SK-N-SH (cell line): ENCODE measurements at regions not wholly inside any gene's neighbourhood (a gene's known extent, or its start where the extent isn't known, plus 50 kb on each side); places are given as distances from the start of the nearest gene placed in this dataset.

Experiments
- CHD2 ChIP-seq: fragments of 150-350 bp; IDR thresholded peaks from 2 replicates; pipeline ENCODE4 v1.6.1; 2018; ENCODE audit warnings: low read length; ENCODE audit not compliant: partially characterized antibody
- EZH2phosphoT487 ChIP-seq: fragments of 200-600 bp; sonication (generic); IDR thresholded peaks from 2 replicates; pipeline ENCODE4 v1.6.1; 2017; ENCODE audit warnings: low read depth, mixed run types, mild to moderate bottlenecking, antibody characterized with exemption, moderate library complexity, borderline replicate concordance
- JUND ChIP-seq: IDR thresholded peaks from 2 replicates; pipeline ENCODE4 v1.4.0; 2012
- SIN3A ChIP-seq: IDR thresholded peaks from 2 replicates; pipeline ENCODE4 v1.6.1; 2012; ENCODE audit warnings: low read depth, mild to moderate bottlenecking, low read length, moderate library complexity, borderline replicate concordance
- TF ChIP-seq, protein P1 (sequence below): fragments of 200-600 bp; sonication (generic); IDR thresholded peaks from 2 replicates; pipeline ENCODE4 v1.6.1; 2017; ENCODE audit warnings: antibody characterized with exemption, mild to moderate bottlenecking, moderate library complexity

- TF ChIP-seq EZH2phosphoT487 (no peak), SIN3A (no peak), CHD2 (no peak), JUND (no peak)
- TF ChIP-seq, protein P1, sequence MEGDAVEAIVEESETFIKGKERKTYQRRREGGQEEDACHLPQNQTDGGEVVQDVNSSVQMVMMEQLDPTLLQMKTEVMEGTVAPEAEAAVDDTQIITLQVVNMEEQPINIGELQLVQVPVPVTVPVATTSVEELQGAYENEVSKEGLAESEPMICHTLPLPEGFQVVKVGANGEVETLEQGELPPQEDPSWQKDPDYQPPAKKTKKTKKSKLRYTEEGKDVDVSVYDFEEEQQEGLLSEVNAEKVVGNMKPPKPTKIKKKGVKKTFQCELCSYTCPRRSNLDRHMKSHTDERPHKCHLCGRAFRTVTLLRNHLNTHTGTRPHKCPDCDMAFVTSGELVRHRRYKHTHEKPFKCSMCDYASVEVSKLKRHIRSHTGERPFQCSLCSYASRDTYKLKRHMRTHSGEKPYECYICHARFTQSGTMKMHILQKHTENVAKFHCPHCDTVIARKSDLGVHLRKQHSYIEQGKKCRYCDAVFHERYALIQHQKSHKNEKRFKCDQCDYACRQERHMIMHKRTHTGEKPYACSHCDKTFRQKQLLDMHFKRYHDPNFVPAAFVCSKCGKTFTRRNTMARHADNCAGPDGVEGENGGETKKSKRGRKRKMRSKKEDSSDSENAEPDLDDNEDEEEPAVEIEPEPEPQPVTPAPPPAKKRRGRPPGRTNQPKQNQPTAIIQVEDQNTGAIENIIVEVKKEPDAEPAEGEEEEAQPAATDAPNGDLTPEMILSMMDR = no peak
Measured at GRCh38 chr4:31185014-31185585, 464.9 kb downstream of the PCDH7 start.
